ENCODE measurements at regions not wholly inside any gene's neighbourhood (a gene's known extent, or its start where the extent isn't known, plus 50 kb on each side); places are given as distances from the start of the nearest gene placed in this dataset.

GRCh38 chr1:218765753-218766152 is 407.9 kb upstream of the LYPLAL1 start:
- TF ChIP-seq, protein P1, sequence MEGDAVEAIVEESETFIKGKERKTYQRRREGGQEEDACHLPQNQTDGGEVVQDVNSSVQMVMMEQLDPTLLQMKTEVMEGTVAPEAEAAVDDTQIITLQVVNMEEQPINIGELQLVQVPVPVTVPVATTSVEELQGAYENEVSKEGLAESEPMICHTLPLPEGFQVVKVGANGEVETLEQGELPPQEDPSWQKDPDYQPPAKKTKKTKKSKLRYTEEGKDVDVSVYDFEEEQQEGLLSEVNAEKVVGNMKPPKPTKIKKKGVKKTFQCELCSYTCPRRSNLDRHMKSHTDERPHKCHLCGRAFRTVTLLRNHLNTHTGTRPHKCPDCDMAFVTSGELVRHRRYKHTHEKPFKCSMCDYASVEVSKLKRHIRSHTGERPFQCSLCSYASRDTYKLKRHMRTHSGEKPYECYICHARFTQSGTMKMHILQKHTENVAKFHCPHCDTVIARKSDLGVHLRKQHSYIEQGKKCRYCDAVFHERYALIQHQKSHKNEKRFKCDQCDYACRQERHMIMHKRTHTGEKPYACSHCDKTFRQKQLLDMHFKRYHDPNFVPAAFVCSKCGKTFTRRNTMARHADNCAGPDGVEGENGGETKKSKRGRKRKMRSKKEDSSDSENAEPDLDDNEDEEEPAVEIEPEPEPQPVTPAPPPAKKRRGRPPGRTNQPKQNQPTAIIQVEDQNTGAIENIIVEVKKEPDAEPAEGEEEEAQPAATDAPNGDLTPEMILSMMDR (conservative IDR thresholded peaks at IDR 0.05; ENCODE audit: low read length), result no peak
- TF ChIP-seq EZH2phosphoT487 (IDR thresholded peaks at IDR 0.05; ENCODE audit: borderline replicate concordance, low read depth, low read length), result no peak

Measured in OCI-LY7 (cell line).